KG1 (cell line): ENCODE measurements at regions not wholly inside any gene's neighbourhood (a gene's known extent, or its start where the extent isn't known, plus 50 kb on each side); places are given as distances from the start of the nearest gene placed in this dataset.

Source experiments
- DNase-seq: peaks from one replicate; lab custom pipeline; 2025; lab: John Stamatoyannopoulos, UW

- DNase-seq, result peak; percentile 78
These were observed 49.7 kb upstream of the ATF3 start for GRCh38 chr1:212558693-212559480.
